Activated CD8-positive, alpha-beta T cell treated with anti-CD3 and anti-CD28 coated beads for 36 hours (primary cell): ENCODE measurements at regions not wholly inside any gene's neighbourhood (a gene's known extent, or its start where the extent isn't known, plus 50 kb on each side); places are given as distances from the start of the nearest gene placed in this dataset.
A peak's percentile ranks its signal among the peaks of the same experiment; 100 is the strongest.

ENCODE experiments used
- ATAC-seq: fragments of 200-7000 bp; cut with Tn5 transposase; one replicate; pipeline ENCODE4 v1.10.0; 2021; ENCODE audit warnings: mild to moderate bottlenecking, moderate library complexity
- CTCF ChIA-PET: fragments of 350-600 bp; sonication (Branson Sonifier 250); formaldehyde crosslinking; loops from one replicate; lab custom pipeline; 2021; ENCODE audit warnings: antibody characterized with exemption; lab: Charles Lee
- POLR2A ChIA-PET: fragments of 350-600 bp; sonication (Branson Sonifier 250); formaldehyde crosslinking; loops from one replicate; lab custom pipeline; 2021; ENCODE audit warnings: antibody characterized with exemption; lab: Charles Lee
- DNase-seq: peaks from one replicate; pipeline ENCODE4 v3.0.0-alpha.2; 2020
- H3K27ac Mint-ChIP-seq: one replicate; pipeline ENCODE4 v1.8.0; 2021; ENCODE audit warnings: mild to moderate bottlenecking, mixed read lengths
- H3K27me3 Mint-ChIP-seq: one replicate; pipeline ENCODE4 v1.8.0; 2021; ENCODE audit warnings: mixed read lengths
- H3K36me3 Mint-ChIP-seq: one replicate; pipeline ENCODE4 v1.8.0; 2021; ENCODE audit warnings: low read depth, mixed read lengths
- H3K4me1 Mint-ChIP-seq: one replicate; pipeline ENCODE4 v1.8.0; 2021; ENCODE audit warnings: low read depth, mixed read lengths
- H3K4me3 Mint-ChIP-seq: one replicate; pipeline ENCODE4 v1.8.0; 2021; ENCODE audit warnings: mild to moderate bottlenecking, moderate library complexity, mixed read lengths
- H3K9me3 Mint-ChIP-seq: one replicate; pipeline ENCODE4 v1.8.0; 2021; ENCODE audit warnings: mixed read lengths
- CTCF ChIP-seq: fragments of 200-600 bp; IDR thresholded peaks from one replicate; pipeline ENCODE4 v1.8.0; 2022; ENCODE audit warnings: antibody characterized with exemption, mild to moderate bottlenecking
- intact Hi-C: fragments of 100-400 bp; cut with micrococcal nuclease; formaldehyde crosslinking; loops from one replicate; pipeline ENCODE4 v1.10.0; 2022

- peak; percentile 58 for ATAC-seq
- ChIA-PET CTCF (no interaction called here), POLR2A (no interaction called here)
- peak overlapping the region; percentile 64 for H3K27ac Mint-ChIP-seq
- intact Hi-C loops, result no loop called here
- H3K4me3 Mint-ChIP-seq, result peak overlapping the region; percentile 53
- H3K9me3 Mint-ChIP-seq, result no peaks in the 10 kb centered on the region
- peak; percentile 34 for DNase-seq
- TF ChIP-seq CTCF, result no peak
- H3K4me1 Mint-ChIP-seq, result peaks cover 9% of the 10 kb centered on the region
- H3K36me3 Mint-ChIP-seq, result no peaks in the 10 kb centered on the region
- H3K27me3 Mint-ChIP-seq, result peaks cover 7% of the 10 kb centered on the region
Measured at GRCh38 chr11:69969890-69970784, 108.0 kb upstream of the ANO1 start.

GRCh38 chr11:69970785-69971535, 107.2 kb upstream of the ANO1 start:
- ATAC-seq, result no peak
- Mint-ChIP-seq H3K27me3 (peaks cover 7% of the 10 kb centered on the region), H3K36me3 (no peaks in the 10 kb centered on the region), H3K4me3 (no peak overlapping the region), H3K9me3 (no peaks in the 10 kb centered on the region), H3K4me1 (peaks cover 9% of the 10 kb centered on the region), H3K27ac (no peak overlapping the region)
- intact Hi-C loops, result no loop called here
- DNase-seq, result no peak
- CTCF ChIA-PET, result no interaction called here
- no peak for TF ChIP-seq CTCF
- POLR2A ChIA-PET, result no interaction called here

- TF ChIP-seq CTCF, result no peak
- no peaks in the 10 kb centered on the region for H3K9me3 Mint-ChIP-seq
- H3K4me1 Mint-ChIP-seq, result peaks cover 9% of the 10 kb centered on the region
- intact Hi-C loops, result no loop called here
- H3K27ac Mint-ChIP-seq, result no peak overlapping the region
- DNase-seq (peak; percentile 13), ATAC-seq (no peak)
- CTCF ChIA-PET, result no interaction called here
- POLR2A ChIA-PET, result no interaction called here
- no peak overlapping the region for H3K4me3 Mint-ChIP-seq
- H3K27me3 Mint-ChIP-seq, result peaks cover 7% of the 10 kb centered on the region
- no peaks in the 10 kb centered on the region for H3K36me3 Mint-ChIP-seq
Measured at GRCh38 chr11:69971741-69972140, 106.4 kb upstream of the ANO1 start.

- no peaks in the 10 kb centered on the region for H3K36me3 Mint-ChIP-seq
- ChIA-PET CTCF (no interaction called here), POLR2A (no interaction called here)
- no peak for TF ChIP-seq CTCF
- H3K9me3 Mint-ChIP-seq, result no peaks in the 10 kb centered on the region
- H3K27ac Mint-ChIP-seq, result no peak overlapping the region
- no peak overlapping the region for H3K4me3 Mint-ChIP-seq
- H3K27me3 Mint-ChIP-seq, result peaks cover 7% of the 10 kb centered on the region
- ATAC-seq (peak; percentile 34), DNase-seq (peak; percentile 18)
- H3K4me1 Mint-ChIP-seq, result peaks cover 9% of the 10 kb centered on the region
- intact Hi-C loops, result no loop called here
Measured at GRCh38 chr11:69972351-69972802, 105.7 kb upstream of the ANO1 start.

- ChIA-PET CTCF (no interaction called here), POLR2A (no interaction called here)
- Mint-ChIP-seq H3K4me3 (no peak overlapping the region), H3K27me3 (peaks cover 7% of the 10 kb centered on the region), H3K9me3 (no peaks in the 10 kb centered on the region), H3K4me1 (peaks cover 9% of the 10 kb centered on the region), H3K27ac (no peak overlapping the region), H3K36me3 (no peaks in the 10 kb centered on the region)
- intact Hi-C loops, result no loop called here
- no peak for DNase-seq
- TF ChIP-seq CTCF, result no peak
- ATAC-seq, result no peak
Measured at GRCh38 chr11:69974528-69974927, 103.6 kb upstream of the ANO1 start.
